Mammary epithelial cell (primary cell): ENCODE measurements at regions not wholly inside any gene's neighbourhood (a gene's known extent, or its start where the extent isn't known, plus 50 kb on each side); places are given as distances from the start of the nearest gene placed in this dataset.

ENCODE experiments used
- CTCF ChIP-seq, 2 donors: IDR thresholded peaks in 1 of 2; conservative IDR thresholded peaks in 1 of 2; 2 replicates each; pipeline ENCODE4 v1.5.1; 2011 to 2012; ENCODE audit warnings: inconsistent platforms in 2 of 2, low read length in 2 of 2, mild to moderate bottlenecking in 2 of 2, control low read depth in 1 of 2, low read depth in 1 of 2; ENCODE audit not compliant: insufficient read depth in 1 of 2; ENCODE audit errors: extremely low read depth in 1 of 2
- EZH2 ChIP-seq: IDR thresholded peaks from 2 replicates; pipeline ENCODE4 v1.6.1; 2012; ENCODE audit warnings: low read length, inconsistent platforms, borderline replicate concordance

GRCh38 chr10:42934351-42934811, 142.5 kb upstream of the RET start:
- no peak for TF ChIP-seq CTCF (conservative IDR thresholded peaks at IDR 0.05 in 1 of 2, IDR thresholded peaks at IDR 0.05 in 1 of 2; ENCODE audit: extremely low read depth in 1 of 2, insufficient read depth in 1 of 2, low read depth in 1 of 2, low read length in 2 of 2)
- TF ChIP-seq EZH2 = no peak
